Epithelial cell of proximal tubule (primary cell): ENCODE measurements at regions not wholly inside any gene's neighbourhood (a gene's known extent, or its start where the extent isn't known, plus 50 kb on each side); places are given as distances from the start of the nearest gene placed in this dataset.

Source experiments
- DNase-seq: peaks from one replicate; pipeline ENCODE4 v3.0.0-alpha.2; 2011; ENCODE audit warnings: low read depth
- H3K4me3 ChIP-seq: 2 replicates; pipeline ENCODE4 v1.5.1; 2011; ENCODE audit warnings: low read depth, mild to moderate bottlenecking, low read length
- TF ChIP-seq, protein P1 (sequence below): conservative IDR thresholded peaks from 2 replicates; pipeline ENCODE4 v1.5.1; 2012; ENCODE audit warnings: low read depth, mild to moderate bottlenecking, low read length

DNA sequence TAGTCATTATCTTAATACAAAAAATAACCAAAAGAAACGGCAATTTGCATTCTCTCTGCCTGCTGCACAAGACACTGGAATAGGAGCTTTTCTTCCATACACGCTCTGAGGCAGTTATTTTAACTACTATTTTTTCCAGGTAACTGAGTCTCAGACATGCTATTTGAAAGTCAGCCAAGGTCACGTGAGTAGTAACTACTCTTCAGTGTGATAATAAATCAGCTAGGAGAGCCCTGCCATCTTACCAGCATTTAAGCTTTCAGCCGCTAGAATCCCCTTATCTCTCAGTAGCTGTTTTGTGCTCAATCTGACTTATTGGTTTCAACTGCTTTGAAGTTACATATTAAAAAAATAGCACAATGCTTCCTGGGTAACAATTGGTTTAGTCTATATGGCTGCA lies 84.5 kb downstream of the NRN1 start:
- no peak overlapping the region for H3K4me3 ChIP-seq
- TF ChIP-seq, protein P1, sequence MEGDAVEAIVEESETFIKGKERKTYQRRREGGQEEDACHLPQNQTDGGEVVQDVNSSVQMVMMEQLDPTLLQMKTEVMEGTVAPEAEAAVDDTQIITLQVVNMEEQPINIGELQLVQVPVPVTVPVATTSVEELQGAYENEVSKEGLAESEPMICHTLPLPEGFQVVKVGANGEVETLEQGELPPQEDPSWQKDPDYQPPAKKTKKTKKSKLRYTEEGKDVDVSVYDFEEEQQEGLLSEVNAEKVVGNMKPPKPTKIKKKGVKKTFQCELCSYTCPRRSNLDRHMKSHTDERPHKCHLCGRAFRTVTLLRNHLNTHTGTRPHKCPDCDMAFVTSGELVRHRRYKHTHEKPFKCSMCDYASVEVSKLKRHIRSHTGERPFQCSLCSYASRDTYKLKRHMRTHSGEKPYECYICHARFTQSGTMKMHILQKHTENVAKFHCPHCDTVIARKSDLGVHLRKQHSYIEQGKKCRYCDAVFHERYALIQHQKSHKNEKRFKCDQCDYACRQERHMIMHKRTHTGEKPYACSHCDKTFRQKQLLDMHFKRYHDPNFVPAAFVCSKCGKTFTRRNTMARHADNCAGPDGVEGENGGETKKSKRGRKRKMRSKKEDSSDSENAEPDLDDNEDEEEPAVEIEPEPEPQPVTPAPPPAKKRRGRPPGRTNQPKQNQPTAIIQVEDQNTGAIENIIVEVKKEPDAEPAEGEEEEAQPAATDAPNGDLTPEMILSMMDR = no peak
- no peak for DNase-seq

DNA sequence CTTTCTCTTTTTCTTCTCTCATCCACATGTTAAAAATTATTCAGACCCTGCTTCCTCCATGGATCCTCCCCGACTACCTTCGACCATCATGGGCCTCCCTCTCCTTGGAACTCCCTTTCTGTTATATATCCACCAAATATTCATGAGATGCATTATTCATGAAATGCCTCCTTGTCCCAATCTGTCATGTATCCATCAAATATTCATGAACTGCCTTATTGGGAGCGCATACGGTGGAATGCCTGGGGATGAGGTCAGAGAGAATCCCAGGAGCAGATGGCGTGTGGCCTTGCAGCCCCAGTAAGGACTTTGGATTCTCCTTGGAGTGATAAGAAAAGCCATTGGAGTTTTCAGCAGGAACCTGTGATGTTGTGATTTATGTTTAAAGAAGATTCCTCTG lies 97.0 kb downstream of the NRN1 start:
- TF ChIP-seq, protein P1 = no peak
- DNase-seq = no peak
- no peak overlapping the region for H3K4me3 ChIP-seq

DNA sequence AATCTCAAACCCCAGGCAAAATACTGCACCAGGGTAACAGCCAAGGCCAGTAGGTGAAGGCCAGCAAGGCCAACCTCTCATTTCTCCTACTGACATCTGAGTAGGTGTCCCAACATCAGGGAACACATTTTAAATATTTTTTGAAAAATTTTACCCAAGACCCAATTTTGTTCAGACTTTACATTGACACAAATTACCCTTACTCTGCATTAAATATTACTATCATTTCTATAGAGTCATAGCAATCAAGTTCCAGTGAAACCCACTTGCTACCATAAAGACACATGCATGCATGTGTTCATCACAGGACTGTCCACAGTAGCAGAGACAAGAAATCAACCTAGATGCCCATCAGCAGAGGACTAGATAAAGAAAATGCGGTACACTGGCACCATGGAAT lies 99.9 kb downstream of the NRN1 start:
- DNase-seq = no peak
- TF ChIP-seq, protein P1 = no peak
- no peak overlapping the region for H3K4me3 ChIP-seq

DNA sequence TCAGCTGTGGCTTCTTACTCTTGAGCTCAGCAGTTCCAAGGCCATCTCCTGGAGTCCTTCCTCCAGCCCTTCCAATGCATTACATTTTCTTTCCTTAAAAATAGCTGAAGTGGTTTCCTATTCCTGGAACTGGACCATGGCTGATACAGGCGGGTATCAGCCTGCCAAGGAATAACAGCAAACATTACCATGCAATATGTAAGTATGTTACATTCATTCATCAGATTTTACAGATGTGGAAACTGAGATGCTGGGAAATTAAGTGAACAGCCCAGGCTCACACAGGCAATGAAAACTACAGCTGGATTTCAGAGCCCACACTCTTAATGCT lies 100.4 kb downstream of the NRN1 start:
- DNase-seq = no peak
- TF ChIP-seq, protein P1 = no peak
- no peak overlapping the region for H3K4me3 ChIP-seq

DNA sequence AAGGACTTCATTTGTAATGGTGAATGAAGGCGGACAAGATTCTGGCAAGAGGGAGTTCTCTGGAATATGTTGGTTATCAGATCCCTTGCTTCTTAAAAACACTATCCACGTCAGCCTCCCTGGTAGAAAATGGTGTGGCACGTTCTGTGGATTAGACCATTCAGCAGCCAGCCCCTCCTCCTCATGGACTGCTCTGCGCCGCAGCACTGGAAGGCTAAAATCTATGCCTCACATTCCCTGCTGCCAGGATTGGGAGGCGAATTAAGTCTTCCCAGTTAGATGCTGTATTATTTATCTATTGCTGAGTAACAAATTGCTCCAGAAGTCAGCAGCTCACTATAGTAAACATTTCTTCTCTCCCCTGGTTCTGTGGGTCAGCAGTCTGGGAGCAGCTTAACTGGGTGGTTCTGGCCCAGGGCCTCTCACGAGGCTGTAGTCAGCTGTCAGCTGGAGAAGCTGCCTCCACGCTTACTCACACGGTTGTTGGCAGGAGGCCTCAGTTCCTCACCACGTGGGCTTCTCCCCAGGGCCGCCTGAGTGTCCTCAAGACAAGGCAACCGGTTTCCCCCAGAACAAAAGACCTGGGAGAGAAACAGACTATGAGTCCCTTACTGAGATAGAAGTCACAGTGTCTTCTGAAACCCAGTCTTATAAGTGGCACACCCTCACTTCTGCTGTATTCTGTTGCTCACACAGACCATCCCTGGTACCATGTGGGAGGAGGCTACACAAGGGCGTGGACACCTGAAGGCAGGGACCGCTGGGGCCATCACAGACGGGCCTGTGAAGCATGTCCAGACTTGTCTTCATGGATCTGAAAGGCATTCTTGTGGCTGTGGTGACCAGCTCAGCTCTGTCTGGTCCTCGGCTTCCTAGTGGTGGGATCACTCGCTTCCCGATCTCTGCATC lies 101.0 kb downstream of the NRN1 start:
- TF ChIP-seq, protein P1 = no peak
- no peak for DNase-seq
- no peak overlapping the region for H3K4me3 ChIP-seq

DNA sequence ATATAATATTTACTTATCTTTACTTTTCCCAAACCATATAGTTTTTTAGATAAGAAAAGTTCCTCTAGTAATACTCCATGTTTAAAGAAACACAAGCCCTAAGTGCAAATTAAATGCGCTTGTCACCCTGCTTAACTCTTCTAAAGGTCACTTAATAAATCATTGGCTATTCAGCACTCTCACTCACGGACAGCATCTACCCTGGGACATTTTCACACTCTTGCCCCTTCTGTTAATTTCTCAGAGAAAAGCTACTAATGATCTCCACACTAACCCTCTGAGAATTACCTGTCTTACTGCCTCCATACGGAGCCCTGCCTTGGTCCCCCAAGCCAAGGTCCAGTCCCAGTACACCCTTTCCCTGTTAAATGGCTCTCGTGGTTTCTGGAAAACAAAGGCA lies 102.2 kb downstream of the NRN1 start:
- H3K4me3 ChIP-seq = no peak overlapping the region
- DNase-seq = no peak
- TF ChIP-seq, protein P1 = no peak
